Pancreas (tissue), 10 donors: ENCODE measurements at regions not wholly inside any gene's neighbourhood (a gene's known extent, or its start where the extent isn't known, plus 50 kb on each side); places are given as distances from the start of the nearest gene placed in this dataset.

ENCODE experiments used
- ATAC-seq, 4 donors: fragments of 200-7000 bp; cut with Tn5 transposase; one replicate each; pipeline versions ENCODE4 v1.8.0 to v1.9.1; 2020; ENCODE audit warnings: mild to moderate bottlenecking in 4 of 4, moderate library complexity in 4 of 4
- DNase-seq, 6 donors: peaks; one replicate each; pipeline ENCODE4 v3.0.0-alpha.2; 2020
- FAIRE-seq: peaks from 2 replicates; lab custom pipeline; 2012; peaks lifted over from hg19 to GRCh38; lab: Jason Lieb, UNC
- H3K27ac ChIP-seq, 4 donors: fragments of 200-600 bp; sonication (generic); 1 replicate in 3 of 4; 2 replicates in 1 of 4; pipeline versions ENCODE4 v1.5.0 to v1.8.0; 2020
- H3K27me3 ChIP-seq, 4 donors: fragments of 200-600 bp; one replicate each; pipeline ENCODE4 v1.8.0; 2021
- H3K36me3 ChIP-seq, 3 donors: fragments of 200-600 bp; sonication (generic) in 1 of 3; one replicate each; pipeline versions ENCODE4 v1.5.0 to v1.8.0; 2020 to 2021
- H3K4me1 ChIP-seq, 3 donors: fragments of 200-600 bp; one replicate each; pipeline ENCODE4 v1.8.0; 2021
- H3K4me3 ChIP-seq, 4 donors: fragments of 200-600 bp; sonication (generic) in 2 of 4; one replicate each; pipeline versions ENCODE4 v1.5.0 to v1.8.0; 2020 to 2021
- H3K9me3 ChIP-seq, 4 donors: fragments of 200-600 bp; one replicate each; pipeline ENCODE4 v1.8.0; 2021
- CTCF ChIP-seq, 4 donors: fragments of 200-600 bp; sonication (generic) in 3 of 4; IDR thresholded peaks; one replicate each; pipeline versions ENCODE4 v1.5.0 to v1.8.0; 2021; ENCODE audit warnings: antibody characterized with exemption in 4 of 4
- WGBS, 2 donors: extraction: QIAGEN DNeasy Blood & Tissue Kit; methylation state at CpG; one replicate each; pipeline ENCODE4 v1.1.7; 2013; 5-methylcytosine and 5-hydroxymethylcytosine counted together
- intact Hi-C, 3 donors: fragments of 100-400 bp; cut with DNase I; formaldehyde crosslinking; loops; one replicate each; pipeline versions ENCODE4 v1.11.1 to v1.14.2; 2022
- donor health status: healthy with polysubstance abuse.
- donor health status: DM: no; HTN: no; CAD: no; lungs with moderate emphysema.
- donor health status: DM: no; HTN: no; CAD: no.
- donor health status: control.
- donor health status: control.
- donor health status: Bipolar disorder and iron deficiency.
- donor health status: DM: yes; HTN: yes; CAD: no.
- donor health status: DM: no; HTN: no; CAD: no.
- donor health status: DM: no; HTN: no; CAD: no.
- donor health status: DM: yes; HTN: yes; CAD: no.

- no peaks in the 10 kb centered on the region for H3K4me1 ChIP-seq
- no peak overlapping the region for H3K27ac ChIP-seq
- WGBS, 2 donors: 76 to 89% methylated on average over 4 of the region's 4 CpGs
- ATAC-seq (no peak), DNase-seq (no peak), FAIRE-seq (no peak)
- intact Hi-C loops: no loop called here
- TF ChIP-seq CTCF (IDR thresholded peaks at IDR 0.05): no peak
- H3K36me3 ChIP-seq: no peaks in the 10 kb centered on the region
- no peaks in the 10 kb centered on the region for H3K27me3 ChIP-seq
- H3K9me3 ChIP-seq: no peaks in the 10 kb centered on the region
- no peak overlapping the region for H3K4me3 ChIP-seq
Observed at GRCh38 chr16:55014022-55014421, 83.4 kb downstream of the IRX5 start.

- 51 to 67% methylated on average over 10 of the region's 10 CpGs for WGBS, 2 donors
- H3K4me3 ChIP-seq: no peak overlapping the region
- H3K4me1 ChIP-seq: no peaks in the 10 kb centered on the region
- TF ChIP-seq CTCF (IDR thresholded peaks at IDR 0.05): no peak
- ATAC-seq (no peak), DNase-seq (no peak), FAIRE-seq (no peak)
- H3K9me3 ChIP-seq: no peaks in the 10 kb centered on the region
- H3K36me3 ChIP-seq: no peaks in the 10 kb centered on the region
- intact Hi-C loops: no loop called here
- no peak overlapping the region for H3K27ac ChIP-seq
- H3K27me3 ChIP-seq: no peaks in the 10 kb centered on the region
Observed at GRCh38 chr16:55015181-55015913, 84.7 kb downstream of the IRX5 start.

- DNase-seq (no peak), FAIRE-seq (no peak), ATAC-seq (no peak)
- Histone ChIP-seq H3K4me3 (no peak overlapping the region), H3K27me3 (no peaks in the 10 kb centered on the region), H3K27ac (no peak overlapping the region), H3K4me1 (no peaks in the 10 kb centered on the region), H3K9me3 (no peaks in the 10 kb centered on the region), H3K36me3 (no peaks in the 10 kb centered on the region)
- 66 to 71% methylated on average over 9 of the region's 9 CpGs for WGBS, 2 donors
- intact Hi-C loops: no loop called here
- no peak for TF ChIP-seq CTCF (IDR thresholded peaks at IDR 0.05)
Observed at GRCh38 chr16:55016515-55016914, 85.8 kb downstream of the IRX5 start.

GRCh38 chr16:55017321-55017720 is 86.7 kb downstream of the IRX5 start:
- no peaks in the 10 kb centered on the region for H3K4me1 ChIP-seq
- ATAC-seq (no peak), FAIRE-seq (no peak), DNase-seq (no peak)
- H3K27ac ChIP-seq: no peak overlapping the region
- no peak for TF ChIP-seq CTCF (IDR thresholded peaks at IDR 0.05)
- H3K4me3 ChIP-seq: no peak overlapping the region
- intact Hi-C loops: no loop called here
- H3K36me3 ChIP-seq: no peaks in the 10 kb centered on the region
- H3K27me3 ChIP-seq: no peaks in the 10 kb centered on the region
- 56 to 65% methylated on average over 6 of the region's 6 CpGs for WGBS, 2 donors
- no peaks in the 10 kb centered on the region for H3K9me3 ChIP-seq

GRCh38 chr16:55018881-55019280 is 88.2 kb downstream of the IRX5 start:
- Histone ChIP-seq H3K27me3 (no peaks in the 10 kb centered on the region), H3K9me3 (no peaks in the 10 kb centered on the region), H3K4me1 (no peaks in the 10 kb centered on the region), H3K36me3 (no peaks in the 10 kb centered on the region), H3K27ac (no peak overlapping the region), H3K4me3 (no peak overlapping the region)
- WGBS, 2 donors: 80 to 91% methylated on average over 24 of the region's 24 CpGs
- no peak for ATAC-seq
- intact Hi-C loops: no loop called here
- no peak for FAIRE-seq
- DNase-seq: no peak
- TF ChIP-seq CTCF (IDR thresholded peaks at IDR 0.05): no peak
